Central memory CD4-positive, alpha-beta T cell (primary cell): ENCODE measurements at regions not wholly inside any gene's neighbourhood (a gene's known extent, or its start where the extent isn't known, plus 50 kb on each side); places are given as distances from the start of the nearest gene placed in this dataset.
"Not testable (repeated sequence)": the region's sequence is repeated elsewhere in the genome, so short reads cannot be mapped to it uniquely, and the experiment has no call there.

Experiments used
- DNase-seq: peaks from one replicate; pipeline ENCODE4 v3.0.0; 2022

DNA sequence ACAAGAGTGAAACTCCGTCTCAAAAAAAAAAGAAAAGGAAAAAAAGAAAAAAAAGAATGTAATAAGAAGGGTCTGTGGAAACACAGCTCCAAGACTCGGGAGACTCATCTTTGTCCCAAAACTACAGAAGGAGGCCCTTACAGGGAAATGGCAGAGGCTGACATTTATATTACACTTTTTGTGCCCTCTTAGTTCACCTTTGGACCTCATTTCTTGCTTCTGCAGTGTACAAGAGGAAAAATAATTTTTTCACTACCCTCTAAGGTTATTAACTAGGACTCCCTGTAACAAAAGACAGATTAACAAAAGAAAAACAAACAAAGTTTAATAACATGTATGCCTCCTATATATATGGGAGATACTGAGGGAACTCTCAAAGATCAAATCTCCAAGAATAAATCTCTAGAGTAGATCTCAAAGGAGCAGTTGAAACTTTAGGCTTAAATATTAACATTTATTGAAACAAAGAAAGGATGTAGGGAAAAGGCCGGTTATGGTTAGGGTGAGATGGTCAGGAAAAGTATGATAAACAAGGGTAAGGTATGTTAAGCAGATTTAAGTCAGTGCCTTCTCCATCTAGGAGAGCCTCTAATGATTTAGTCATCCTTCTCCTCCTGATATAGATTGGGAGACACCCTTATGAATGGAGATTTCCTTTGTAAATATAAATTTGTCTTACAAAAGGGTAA is 121.3 kb upstream of the JADE1 start:
- DNase-seq = no peak

DNA sequence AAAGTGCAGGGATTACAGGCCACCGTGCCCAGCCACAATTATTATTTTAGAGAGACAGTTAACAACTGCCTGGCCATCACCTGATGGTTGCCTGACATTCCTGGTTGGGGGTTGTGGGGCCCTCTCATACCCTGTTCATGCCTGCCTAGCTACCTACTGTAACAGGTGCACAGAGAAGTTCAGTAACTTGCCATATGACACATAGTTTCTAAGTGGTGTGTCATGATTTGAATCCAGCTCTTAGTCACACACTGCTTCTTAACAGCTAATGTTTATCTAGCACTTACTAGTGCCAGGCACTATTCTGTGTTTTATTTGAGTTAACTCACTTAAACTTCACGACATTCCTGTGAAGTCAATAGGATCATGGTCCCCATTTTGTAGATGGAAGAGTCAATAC is 122.7 kb upstream of the JADE1 start:
- DNase-seq = no peak

DNA sequence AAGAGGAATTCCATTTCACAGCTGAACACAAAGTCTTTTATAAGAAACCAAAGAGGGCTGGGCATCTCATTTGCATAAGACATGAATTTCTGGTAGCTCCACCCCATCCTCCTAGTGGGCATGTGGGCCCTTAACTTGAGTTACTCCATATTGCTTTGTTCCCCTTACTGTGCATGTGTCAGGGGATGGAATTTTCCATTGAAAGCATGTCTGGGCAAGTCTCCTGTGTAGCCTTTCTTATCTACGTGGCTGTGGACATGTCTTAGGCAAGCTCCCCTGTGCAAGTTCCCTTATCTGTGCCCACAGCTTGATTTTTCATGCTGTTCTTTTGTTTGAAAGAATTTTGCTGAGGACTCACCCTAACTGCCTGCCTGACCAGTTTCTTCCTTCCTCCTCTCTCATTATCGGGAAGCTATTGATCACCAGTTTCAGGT is 123.5 kb upstream of the JADE1 start:
- DNase-seq = no peak

DNA sequence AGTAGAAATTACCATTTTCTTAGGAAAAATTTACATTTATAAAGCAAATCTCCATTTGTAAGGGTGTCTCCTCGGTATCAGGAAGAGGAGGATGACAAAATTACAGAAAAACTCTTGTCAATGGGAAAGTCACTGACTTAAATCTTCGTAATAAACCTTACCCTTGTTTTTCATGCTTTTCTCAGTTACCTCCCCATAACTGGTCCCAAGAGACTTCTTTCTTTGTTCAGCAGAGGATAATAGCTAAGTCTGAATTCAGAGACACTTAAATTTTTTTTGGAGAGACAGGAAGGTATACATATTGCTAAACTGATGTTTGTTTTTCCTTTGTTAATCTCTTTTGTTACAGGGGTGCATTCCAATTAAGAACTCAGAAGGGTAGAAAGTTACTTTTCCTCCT is 125.5 kb upstream of the JADE1 start:
- DNase-seq = no peak

DNA sequence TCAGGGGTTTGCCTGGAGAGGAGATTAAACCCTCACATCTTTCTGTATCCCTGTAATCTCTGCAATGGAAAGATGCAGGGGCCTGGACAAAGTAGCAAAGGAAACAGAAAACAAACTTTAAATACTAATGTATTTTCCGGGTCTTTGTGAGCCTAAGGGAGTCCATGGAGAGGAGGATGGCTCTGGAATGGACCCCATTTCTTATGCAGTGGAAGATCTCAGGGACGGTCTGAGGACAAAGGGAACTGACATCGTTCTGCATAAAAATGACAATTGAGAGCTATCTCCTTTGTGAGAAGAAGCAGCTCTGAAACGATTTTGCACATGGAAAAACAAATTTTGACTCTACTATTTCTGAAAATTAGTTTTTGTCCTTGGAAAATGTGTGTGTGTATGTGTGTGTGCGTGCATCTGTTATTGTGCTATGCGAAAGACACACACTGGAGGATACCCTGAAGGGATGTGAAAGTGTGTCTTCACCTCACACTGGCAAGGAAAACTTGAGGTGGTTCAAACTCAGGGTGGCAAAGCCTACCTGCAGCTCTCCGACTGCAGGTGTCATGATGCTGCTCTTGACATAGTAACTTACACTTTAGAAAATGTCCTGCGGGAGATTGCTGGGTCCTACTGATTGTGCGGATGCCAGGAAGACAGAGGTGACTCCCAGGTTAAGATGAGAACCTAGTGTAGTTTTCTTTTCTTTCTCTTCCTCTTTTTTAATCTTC is 126.4 kb upstream of the JADE1 start:
- no peak for DNase-seq

DNA sequence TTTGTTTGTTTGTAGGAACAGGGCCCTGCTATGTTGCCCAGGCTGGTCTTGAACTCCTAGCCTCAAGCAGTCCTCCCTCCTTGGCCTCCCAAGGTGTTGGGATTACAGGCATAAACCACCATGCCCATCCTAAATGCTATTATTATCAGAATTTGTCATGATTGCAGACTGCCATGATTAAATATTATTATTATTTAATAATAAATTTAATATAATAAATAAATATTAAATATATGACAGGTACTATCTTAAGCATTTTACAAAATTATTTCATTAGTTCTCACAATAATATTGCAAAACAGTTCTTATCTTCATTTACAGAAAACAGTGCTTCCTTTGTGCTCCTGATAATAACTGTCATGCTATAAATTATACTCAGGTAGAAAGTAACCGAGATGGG is 133.4 kb upstream of the JADE1 start:
- DNase-seq = no peak

DNA sequence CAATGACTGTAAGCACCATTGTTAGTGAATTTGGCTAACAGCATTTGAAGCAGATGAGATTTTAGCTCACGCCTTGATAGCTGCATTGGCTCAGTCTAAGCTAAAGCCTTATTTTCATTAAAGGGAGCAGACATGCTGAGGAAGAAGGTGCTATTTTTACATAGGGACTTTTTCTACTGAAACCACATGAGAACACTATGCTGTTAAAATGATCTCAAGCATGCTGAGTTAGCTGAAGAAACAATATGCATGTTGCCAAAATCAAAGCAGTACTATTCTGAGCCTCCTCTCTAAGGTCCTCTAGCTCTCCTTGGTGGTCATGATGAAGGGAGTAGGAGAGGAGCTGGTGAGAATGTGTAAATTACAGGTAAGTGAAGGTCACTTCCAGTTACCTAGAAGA is 134.4 kb upstream of the JADE1 start:
- DNase-seq = no peak

DNA sequence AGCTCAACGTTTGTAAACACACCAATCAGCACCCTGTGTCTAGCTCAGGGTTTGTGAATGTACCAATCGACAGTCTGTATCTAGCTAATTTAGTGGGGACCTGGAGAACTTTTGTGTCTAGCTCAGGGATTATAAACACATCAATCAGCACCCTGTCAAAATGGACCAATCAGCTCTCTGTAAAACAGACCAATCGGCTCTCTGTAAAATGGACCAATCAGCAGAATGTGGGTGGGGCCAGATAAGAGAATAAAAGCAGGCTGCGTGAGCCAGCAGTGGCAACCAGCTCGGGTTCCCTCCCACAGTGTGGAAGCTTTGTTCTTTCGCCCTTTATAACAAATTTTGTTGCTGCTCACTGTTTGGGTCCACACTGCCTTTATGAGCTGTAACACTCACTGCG is 136.3 kb upstream of the JADE1 start:
- DNase-seq = not testable (repeated sequence)

DNA sequence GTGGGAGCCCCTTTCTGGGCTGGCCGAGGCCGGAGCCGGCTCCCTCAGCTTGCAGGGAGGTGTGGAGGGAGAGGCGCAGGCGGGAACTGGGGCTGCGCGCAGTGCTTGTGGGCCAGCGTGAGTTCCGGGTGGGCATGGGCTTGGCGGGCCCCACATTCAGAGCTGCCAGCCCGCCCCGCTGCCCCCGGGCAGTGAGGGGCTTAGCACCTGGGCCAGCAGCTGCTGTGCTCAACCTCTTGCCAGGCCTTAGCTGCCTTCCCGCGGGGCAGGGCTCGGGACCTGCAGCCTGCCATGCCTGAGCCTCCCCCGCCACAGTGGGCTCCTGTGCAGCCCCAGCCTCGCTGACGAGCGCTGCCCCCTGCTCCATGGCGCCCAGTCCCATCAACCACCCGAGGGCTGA is 136.9 kb upstream of the JADE1 start:
- DNase-seq = not testable (repeated sequence)

DNA sequence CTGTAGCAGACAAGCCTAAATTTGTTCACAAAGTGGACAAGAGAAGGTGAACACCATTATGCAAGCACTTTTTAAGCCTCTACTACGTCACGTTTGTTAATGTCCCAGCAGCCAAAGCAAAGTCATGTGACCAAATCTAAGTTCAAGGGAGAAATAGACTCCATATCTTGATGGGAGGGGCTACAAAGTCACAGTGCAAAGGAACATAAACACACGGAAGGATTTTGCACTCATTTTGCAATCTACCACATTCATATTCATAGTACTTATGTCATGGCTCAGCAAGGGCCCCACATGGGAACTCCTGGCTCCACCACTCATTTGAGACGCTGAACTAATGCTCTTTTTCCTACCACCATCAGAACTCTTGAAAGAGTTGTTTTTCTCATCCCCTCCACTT is 139.0 kb upstream of the JADE1 start:
- DNase-seq = no peak

DNA sequence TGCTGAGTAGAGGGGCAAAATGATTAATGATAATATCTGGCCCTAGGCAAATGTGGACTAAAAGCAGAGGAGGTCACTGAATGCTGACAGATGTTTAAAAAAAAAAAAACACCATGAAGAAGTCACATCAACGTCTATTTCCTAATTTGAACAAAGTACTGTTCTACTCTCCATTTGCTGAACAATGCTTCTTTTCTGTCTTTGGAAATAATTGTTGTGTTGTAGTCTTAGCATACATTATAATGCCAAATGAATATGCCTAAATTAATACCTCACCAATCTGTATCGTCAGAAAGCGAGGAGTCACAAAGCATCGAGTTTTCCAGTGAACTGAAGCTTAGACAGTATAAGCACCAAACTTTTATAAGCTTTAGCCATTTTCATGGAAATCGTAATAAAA is 140.9 kb upstream of the JADE1 start:
- no peak for DNase-seq

DNA sequence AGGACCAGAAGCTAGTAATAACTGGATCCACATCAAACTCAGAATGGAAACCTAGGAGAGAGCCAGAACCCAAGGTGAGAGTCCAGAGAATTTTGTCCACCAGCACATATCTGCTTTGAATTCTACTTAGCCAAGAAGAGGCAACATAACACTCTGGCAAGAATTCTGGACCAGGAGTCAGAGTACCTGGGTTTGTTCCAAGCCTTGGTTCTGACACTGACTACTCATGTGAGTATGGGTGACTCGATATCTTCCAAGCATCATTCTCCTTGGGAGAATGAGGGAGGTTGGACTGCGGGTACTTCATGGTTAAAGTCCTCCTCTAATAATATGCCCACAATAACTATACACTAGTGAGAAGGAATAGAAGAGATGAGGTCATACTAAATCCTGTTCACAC is 144.0 kb upstream of the JADE1 start:
- no peak for DNase-seq

DNA sequence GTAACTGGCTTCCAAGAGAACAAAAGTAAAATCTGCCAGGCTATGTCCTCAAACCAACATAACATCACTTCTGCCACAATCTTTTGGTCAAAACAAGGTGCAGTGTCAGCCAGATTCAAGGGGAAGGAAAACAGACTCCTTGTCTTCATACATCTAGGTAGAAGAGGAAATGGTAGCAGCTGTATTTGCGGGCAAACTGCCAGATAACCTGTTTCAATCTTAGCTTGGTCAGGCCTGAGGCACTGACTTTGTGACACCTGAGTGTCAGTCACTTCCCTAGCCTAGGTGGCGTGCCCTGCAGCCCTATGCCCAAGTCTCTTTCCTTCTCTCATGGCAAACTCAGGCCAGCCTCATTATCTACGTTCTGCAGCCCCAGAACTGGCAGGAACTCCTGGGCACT is 146.2 kb upstream of the JADE1 start:
- peak; percentile 22 for DNase-seq

DNA sequence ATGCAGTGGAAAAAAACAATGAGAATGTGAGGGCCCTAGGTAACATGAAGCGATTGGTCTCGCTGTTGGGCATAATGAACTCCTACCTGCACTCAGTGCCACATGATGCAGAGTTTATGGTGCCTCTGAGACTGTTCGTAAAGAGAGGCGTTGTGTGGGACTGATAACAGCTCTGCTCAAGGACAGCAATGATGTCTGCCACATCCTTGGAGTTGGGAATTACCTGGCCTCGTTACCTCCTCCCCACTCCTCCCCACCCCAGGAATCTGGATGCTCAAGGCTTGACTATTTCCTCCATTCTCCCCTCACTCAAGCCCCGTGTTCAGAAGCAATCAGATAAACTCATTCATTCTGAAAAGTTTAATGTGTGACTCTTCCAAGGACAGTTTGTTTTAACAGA is 148.0 kb upstream of the JADE1 start:
- DNase-seq = no peak

DNA sequence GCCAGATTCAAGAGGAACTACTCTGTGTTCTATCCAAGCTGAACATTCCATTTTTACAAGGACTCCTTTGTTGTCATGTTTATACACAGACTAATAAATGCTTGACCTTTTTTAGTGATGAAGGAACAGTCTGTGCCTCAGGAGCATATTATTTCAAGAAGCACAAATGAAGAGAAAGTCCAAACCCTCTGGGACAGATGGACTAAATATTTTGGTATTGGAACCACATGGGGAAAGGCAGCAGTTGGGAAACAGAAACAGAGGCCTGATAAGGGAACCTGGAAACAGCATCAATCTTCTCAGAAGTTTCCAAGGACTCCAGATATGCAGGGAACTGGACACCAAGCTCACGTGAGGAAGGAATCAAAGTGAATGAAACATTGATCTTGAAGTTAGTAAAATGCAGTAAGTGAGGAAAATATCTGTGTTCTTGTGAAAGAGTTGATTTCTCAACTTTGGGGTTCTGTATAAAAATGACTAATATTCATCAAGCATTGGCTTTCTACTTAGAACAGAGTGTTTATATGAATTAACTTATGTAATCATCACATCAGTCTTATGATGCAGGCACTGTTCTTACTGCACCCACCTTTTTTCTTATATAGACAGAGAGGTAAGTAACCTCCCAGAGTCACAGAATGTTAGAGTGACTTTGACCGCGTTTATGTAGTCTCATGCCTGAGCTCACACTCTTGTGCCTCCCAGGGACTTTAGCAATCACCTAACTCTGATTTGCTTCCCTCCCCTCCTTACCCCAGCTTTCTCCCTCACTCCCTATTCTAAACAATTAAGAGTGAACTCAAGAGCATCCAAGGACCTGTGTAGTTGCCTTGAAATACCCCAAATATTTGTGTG is 148.9 kb upstream of the JADE1 start:
- DNase-seq = no peak

DNA sequence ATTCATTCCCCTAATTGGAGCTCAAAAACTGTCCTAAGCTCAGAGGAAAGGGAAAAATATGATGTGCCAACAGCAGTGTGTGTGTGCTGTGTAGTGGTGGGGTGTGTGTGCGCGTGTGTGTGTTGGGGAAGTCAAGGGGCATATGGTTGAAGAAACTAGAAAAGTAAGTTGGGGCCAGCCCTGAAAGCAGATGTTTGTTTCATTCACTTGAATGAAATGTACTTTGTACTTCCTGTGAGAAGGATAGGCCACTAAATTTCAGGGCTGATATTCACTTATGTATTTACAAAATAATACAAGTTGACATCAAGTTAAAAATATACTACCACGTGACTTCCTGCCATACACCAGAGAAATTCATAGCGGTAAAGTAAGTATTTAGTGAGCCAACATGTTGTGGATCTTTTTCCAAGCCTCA is 151.3 kb upstream of the JADE1 start:
- DNase-seq = no peak

DNA sequence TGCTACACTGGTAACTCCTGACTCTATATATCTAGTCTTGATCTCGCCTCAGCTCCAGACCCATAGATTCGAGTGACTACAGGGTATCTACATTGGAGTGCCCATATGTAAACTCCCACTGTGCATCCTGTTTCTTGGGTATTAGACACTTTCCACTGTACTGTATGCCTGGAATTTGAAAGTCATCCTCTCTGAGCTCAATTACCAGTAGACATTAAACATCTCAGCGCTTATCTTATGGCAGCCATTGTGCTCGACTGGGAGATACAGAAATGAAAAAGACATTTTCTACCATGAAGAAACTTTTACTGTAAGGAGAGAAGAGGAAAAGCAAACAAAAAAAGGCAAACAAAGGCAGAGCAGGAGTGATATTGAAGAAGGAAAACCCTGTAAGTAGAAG is 151.9 kb upstream of the JADE1 start:
- DNase-seq = no peak

DNA sequence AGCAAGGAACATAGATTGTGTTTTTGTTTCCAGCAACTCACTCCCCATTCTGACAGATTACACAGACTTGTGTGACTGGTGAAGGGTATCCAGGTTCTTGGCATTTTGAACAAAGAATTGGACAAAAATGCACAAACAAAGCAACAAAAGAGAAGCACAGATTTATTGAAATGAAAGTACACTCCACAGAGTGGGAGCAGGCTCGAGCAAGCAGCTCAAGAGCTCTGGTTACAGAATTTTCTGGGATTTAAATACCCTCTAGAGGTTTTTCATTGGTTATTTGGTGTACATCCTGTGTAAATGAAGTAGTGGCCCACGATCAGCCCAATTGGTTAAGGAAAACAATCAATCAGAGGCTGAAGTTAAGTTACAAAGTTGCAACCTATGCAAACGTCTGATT is 155.0 kb upstream of the JADE1 start:
- no peak for DNase-seq

DNA sequence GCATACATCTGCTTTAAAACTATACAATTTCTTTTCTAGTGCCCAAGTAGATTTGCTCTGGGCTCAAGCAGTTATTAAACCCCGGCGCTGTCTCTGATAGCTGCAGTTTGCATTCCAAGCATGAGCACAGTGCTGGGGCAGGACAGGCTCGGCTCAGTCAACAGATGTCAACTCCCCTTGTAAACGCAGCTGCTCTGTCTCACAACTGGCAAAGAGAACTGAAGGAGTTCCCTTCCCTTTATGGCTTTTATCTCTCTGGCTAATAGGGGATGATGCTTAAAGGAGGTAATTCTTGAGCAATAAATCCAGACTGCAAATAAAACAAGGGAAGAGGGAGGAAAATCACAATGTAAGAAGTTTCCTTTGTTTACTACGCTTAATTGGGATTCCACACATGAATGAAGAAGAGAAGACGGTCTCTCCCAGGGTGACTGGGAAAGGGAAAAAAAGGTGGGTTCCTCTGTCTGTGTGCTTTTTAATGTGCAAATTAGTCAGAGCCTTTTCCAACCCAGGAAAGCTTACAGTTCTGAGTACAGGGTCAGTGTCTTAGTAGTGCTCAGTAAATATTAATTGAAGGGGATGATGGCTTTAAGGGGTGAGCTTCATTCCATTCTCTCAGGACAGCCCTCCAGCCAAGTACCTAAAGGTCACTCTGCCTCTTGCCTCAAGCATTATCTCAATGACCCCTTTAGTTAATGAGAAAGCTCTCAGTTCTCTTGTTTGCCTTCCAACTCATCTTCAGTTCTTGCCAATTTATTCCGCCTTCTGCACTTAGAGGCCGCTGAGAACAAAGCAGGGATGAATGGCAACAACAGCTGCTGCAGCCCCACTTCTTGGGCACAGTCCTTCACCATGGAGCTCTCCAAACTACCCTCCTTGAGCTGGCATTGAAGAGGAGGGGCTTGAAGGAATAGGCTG is 155.7 kb upstream of the JADE1 start:
- no peak for DNase-seq

DNA sequence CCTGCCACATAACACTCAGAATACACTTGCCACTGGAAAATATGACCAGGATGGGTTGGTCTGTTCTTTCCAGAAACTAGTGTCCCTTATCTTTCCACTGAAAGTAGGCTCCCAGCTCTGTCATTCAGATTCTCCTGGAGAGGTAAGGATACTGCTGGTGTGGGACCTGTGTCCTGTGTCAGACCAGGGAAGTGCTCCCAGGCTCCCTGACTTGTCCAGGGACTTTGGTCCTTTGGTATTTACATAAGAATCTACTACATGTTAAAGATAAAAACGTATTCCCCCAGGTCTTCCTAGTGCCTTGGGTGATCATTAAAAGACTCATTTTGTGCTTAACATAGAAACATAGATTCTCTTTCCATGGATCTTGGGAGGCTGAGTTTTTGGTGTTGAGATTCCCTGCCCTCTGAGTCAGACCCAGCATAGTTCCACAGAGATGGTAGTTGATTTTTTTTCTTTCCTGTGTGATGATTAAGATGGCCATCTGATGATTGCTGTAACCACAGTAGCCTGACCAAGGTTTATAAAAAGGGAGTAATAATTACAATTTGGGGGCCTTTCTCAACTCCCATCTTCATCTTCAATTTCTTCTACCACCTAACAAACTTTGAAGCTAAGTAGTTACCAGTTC is 159.8 kb upstream of the JADE1 start:
- DNase-seq = no peak

DNA sequence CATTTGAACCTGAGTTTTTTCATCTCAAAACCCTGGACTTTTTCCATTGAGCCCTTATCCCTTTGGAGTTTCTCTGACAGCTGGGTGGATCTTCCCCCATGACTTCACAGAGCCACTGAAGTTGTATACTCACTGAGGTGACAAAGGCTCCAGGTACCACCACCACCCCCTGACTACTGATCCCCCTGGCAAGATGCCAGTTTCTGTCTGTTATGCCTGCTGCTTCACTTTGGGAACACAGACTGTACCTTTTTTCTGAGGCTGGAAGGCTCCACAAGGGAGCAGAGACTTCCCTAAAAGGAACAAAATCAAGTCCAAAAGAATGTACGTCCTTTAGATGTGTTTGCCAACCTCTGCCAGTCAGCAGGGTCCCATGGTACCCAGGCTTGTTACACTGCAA is 160.3 kb upstream of the JADE1 start:
- no peak for DNase-seq

DNA sequence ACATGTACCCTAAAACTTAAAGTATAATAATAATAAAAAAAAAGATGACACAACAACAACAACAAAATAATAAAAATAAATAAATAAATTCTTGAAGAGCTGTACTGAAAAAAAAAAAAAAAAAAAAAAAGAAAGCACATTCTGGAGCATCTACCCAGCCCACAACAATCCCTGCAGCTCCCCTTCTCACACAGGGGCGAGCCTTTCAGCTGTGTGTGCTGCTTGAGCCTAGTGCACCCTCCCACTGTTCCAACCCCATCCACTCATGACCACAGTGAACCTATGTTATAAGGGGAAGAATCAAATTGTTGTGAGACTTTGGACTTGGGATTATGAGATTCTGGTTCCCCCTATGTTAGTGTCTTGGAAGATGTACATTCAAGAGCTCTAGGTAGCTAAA is 161.5 kb upstream of the JADE1 start:
- no peak for DNase-seq
